ENCODE measurements at regions not wholly inside any gene's neighbourhood (a gene's known extent, or its start where the extent isn't known, plus 50 kb on each side); places are given as distances from the start of the nearest gene placed in this dataset.

DNA sequence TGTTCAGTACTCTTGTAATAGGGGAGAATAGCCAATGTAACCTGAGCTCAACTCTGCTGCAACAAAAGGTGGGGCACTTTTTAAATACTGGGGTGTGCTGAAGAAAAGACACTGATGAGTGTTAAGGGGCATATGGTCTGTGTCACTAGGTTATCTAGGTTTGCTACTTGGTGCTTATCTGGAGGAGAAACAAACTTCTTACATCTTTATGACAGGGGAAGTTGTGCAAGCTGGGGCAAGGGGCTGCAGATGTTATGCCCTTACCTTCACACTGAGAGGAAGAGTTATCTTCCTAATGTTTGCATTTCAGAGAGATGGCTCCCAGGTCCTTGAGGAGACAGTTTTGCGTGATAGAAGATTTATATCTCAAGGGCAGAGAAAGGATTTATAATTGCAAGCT lies 90.9 kb upstream of the PKP2 start:
- TF ChIP-seq NFATC3 (IDR thresholded peaks at IDR 0.05) (no peak), EZH2 (IDR thresholded peaks at IDR 0.05; ENCODE audit: borderline replicate concordance, low read depth, low read length) (no peak)
- TF ChIP-seq, protein P1, sequence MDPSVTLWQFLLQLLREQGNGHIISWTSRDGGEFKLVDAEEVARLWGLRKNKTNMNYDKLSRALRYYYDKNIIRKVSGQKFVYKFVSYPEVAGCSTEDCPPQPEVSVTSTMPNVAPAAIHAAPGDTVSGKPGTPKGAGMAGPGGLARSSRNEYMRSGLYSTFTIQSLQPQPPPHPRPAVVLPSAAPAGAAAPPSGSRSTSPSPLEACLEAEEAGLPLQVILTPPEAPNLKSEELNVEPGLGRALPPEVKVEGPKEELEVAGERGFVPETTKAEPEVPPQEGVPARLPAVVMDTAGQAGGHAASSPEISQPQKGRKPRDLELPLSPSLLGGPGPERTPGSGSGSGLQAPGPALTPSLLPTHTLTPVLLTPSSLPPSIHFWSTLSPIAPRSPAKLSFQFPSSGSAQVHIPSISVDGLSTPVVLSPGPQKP (CRISPR knock-in tag; IDR thresholded peaks at IDR 0.05) = no peak

Data from K562 (cell line).